A673 (cell line): ENCODE measurements at regions not wholly inside any gene's neighbourhood (a gene's known extent, or its start where the extent isn't known, plus 50 kb on each side); places are given as distances from the start of the nearest gene placed in this dataset.

Source experiments
- BruUV-seq: library from RNA; stranded (reverse); fragments of 400-500 nt; replicated peaks from 2 replicates; lab custom pipeline; 2021; lab: Mats Ljungman, UMichigan
- CTCF ChIA-PET: fragments of 300-600 bp; sonication (Branson Sonifier 250); formaldehyde crosslinking; loops from one replicate; lab custom pipeline; 2022; ENCODE audit warnings: antibody characterized with exemption; lab: Charles Lee
- POLR2A ChIA-PET: fragments of 300-600 bp; sonication (Branson Sonifier 250); formaldehyde crosslinking; loops from one replicate; lab custom pipeline; 2022; ENCODE audit warnings: antibody characterized with exemption; ENCODE audit not compliant: low non-redundant PET; lab: Charles Lee
- DNase-seq: peaks from one replicate; pipeline ENCODE4 v3.0.0-alpha.2; 2015; ENCODE audit warnings: low spot score
- H3K27ac ChIP-seq: fragments of 200-600 bp; sonication (generic); 2 replicates; pipeline ENCODE4 v1.5.1; 2016; ENCODE audit warnings: mixed run types, low read depth, mild to moderate bottlenecking, mixed read lengths, antibody characterized with exemption, low read length; ENCODE audit not compliant: poor library complexity, severe bottlenecking
- H3K27me3 ChIP-seq: fragments of 200-600 bp; sonication (generic); replicated peaks from 2 replicates; pipeline ENCODE4 v1.6.1; 2017; ENCODE audit warnings: mixed run types, low read depth, mild to moderate bottlenecking, mixed read lengths, antibody characterized with exemption, low read length; ENCODE audit not compliant: insufficient read depth, poor library complexity
- H3K36me3 ChIP-seq: fragments of 200-600 bp; sonication (generic); 2 replicates; pipeline ENCODE4 v1.6.1; 2016; ENCODE audit warnings: mixed run types, mild to moderate bottlenecking, mixed read lengths, antibody characterized with exemption, low read length; ENCODE audit not compliant: insufficient read depth, poor library complexity, severe bottlenecking
- H3K4me1 ChIP-seq: fragments of 200-600 bp; sonication (generic); 2 replicates; pipeline ENCODE4 v1.6.1; 2017; ENCODE audit warnings: mixed run types, mild to moderate bottlenecking, mixed read lengths, antibody characterized with exemption, low read length; ENCODE audit not compliant: insufficient read depth, poor library complexity, severe bottlenecking
- H3K4me3 ChIP-seq: fragments of 200-600 bp; sonication (generic); 2 replicates; pipeline ENCODE4 v1.5.1; 2016; ENCODE audit warnings: low read depth, mixed run types, mild to moderate bottlenecking, mixed read lengths, low read length; ENCODE audit not compliant: poor library complexity, severe bottlenecking
- H3K9me3 ChIP-seq: fragments of 200-600 bp; sonication (generic); 2 replicates; pipeline ENCODE4 v1.6.1; 2016; ENCODE audit warnings: mixed run types, low read depth, mild to moderate bottlenecking, mixed read lengths, antibody characterized with exemption, low read length; ENCODE audit not compliant: poor library complexity, severe bottlenecking
- EZH2 ChIP-seq: fragments of 200-600 bp; sonication (generic); IDR thresholded peaks from 2 replicates; pipeline ENCODE4 v1.6.1; 2017; ENCODE audit warnings: borderline replicate concordance, low read depth, mild to moderate bottlenecking, mixed read lengths, antibody characterized with exemption, low read length; ENCODE audit not compliant: poor library complexity, severe bottlenecking
- intact Hi-C: fragments of 100-400 bp; cut with micrococcal nuclease; formaldehyde crosslinking; loops from one replicate; pipeline ENCODE4 v1.10.0; 2022; ENCODE audit not compliant: unreplicated experiment
- TF ChIP-seq, protein P1 (sequence below): fragments of 300-800, 200-600 bp; sonication (generic); conservative IDR thresholded peaks from 2 replicates; pipeline ENCODE4 v1.5.1; 2017; ENCODE audit warnings: low read depth, mild to moderate bottlenecking, antibody characterized with exemption, low read length, moderate library complexity, mixed read lengths

DNA sequence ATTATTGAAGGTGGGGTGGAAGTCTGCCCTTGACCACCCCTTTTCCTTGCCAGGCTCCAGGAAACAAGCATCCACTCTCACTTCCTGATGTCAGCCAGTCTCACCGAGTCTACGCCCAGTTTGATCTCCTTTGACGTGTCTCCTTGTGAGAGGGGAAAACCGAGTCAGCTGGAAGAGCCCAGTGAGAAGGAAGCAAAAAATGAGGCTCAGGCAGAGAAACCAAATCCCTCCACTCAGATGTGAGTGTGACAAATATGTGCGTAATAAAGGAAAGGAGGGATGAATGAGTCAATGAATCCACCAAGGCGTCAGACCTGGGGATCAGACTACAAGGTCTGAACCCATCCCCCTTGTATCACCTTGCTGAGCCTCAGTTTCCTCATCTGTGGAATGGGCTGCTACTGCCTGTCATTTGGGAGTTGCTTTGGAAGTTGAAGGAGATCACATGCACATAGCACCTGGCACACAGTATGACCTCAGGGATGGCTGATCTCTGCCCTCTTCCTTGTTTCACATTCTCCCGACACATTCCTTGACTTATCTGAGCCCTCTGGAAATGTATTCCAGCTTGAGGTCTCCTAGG is 61.3 kb upstream of the XPA start:
- intact Hi-C loops, result no loop called here
- ChIA-PET POLR2A (no interaction called here), CTCF (no interaction called here)
- no peak for TF ChIP-seq EZH2
- TF ChIP-seq, protein P1, sequence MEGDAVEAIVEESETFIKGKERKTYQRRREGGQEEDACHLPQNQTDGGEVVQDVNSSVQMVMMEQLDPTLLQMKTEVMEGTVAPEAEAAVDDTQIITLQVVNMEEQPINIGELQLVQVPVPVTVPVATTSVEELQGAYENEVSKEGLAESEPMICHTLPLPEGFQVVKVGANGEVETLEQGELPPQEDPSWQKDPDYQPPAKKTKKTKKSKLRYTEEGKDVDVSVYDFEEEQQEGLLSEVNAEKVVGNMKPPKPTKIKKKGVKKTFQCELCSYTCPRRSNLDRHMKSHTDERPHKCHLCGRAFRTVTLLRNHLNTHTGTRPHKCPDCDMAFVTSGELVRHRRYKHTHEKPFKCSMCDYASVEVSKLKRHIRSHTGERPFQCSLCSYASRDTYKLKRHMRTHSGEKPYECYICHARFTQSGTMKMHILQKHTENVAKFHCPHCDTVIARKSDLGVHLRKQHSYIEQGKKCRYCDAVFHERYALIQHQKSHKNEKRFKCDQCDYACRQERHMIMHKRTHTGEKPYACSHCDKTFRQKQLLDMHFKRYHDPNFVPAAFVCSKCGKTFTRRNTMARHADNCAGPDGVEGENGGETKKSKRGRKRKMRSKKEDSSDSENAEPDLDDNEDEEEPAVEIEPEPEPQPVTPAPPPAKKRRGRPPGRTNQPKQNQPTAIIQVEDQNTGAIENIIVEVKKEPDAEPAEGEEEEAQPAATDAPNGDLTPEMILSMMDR, result no peak
- Histone ChIP-seq H3K27ac (no peak overlapping the region), H3K9me3 (no peaks in the 10 kb centered on the region), H3K36me3 (no peaks in the 10 kb centered on the region), H3K27me3 (peaks cover 39% of the 10 kb centered on the region), H3K4me3 (no peak overlapping the region), H3K4me1 (no peaks in the 10 kb centered on the region)
- BruUV-seq, result no TSS peak
- DNase-seq, result no peak

DNA sequence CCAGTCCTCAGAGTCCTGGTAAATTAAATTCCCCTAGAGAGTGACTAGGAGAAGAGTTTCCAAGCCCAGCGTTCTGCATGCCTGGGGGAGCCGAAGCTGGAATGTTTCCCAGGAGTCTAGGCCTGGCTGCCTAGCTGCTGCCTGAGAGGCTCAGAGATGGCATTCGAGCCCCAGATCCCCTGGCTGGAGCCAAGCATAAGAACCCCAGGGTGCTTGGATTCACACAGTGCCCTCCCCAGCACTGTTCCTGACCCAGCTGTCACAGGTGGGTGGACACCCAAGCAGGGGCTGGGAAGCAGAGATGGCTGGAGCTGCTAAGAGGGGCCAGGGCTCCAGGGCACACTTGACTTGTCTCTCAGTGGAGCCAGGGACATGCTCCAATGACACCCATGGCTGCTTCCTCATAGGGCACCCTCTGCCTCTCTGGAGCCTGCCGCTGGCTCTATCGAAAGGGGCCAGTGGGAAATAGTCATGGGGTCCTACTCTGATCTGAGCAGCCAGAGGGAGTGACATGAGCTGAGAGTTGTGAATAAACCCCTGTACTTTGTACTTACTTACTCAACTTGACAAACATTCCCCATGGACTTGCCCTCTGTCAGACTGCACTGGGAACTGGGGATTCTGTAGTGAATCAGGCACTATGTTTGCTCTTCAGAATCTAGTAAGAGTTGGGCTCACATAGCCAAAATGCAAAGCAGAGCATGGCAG is 62.6 kb upstream of the XPA start:
- no peak overlapping the region for H3K27ac ChIP-seq
- peaks cover 37% of the 10 kb centered on the region for H3K27me3 ChIP-seq

GRCh38 chr9:97761056-97761598 is 64.0 kb upstream of the XPA start:
- Histone ChIP-seq H3K9me3 (no peaks in the 10 kb centered on the region), H3K36me3 (no peaks in the 10 kb centered on the region), H3K27ac (no peak overlapping the region), H3K4me3 (no peak overlapping the region), H3K4me1 (no peaks in the 10 kb centered on the region), H3K27me3 (peaks cover 36% of the 10 kb centered on the region)
- CTCF ChIA-PET, result no interaction called here
- POLR2A ChIA-PET, result no interaction called here
- DNase-seq, result no peak
- BruUV-seq, result no TSS peak
- TF ChIP-seq EZH2, result no peak
- TF ChIP-seq, protein P1, result no peak
- intact Hi-C loops, result no loop called here

More for the DNA sequence above, 62.6 kb upstream of the XPA start:
- Histone ChIP-seq H3K36me3 (no peaks in the 10 kb centered on the region), H3K9me3 (no peaks in the 10 kb centered on the region), H3K4me1 (no peaks in the 10 kb centered on the region), H3K4me3 (no peak overlapping the region)
- TF ChIP-seq, protein P1, result no peak
- TF ChIP-seq EZH2, result no peak
- BruUV-seq, result no TSS peak
- intact Hi-C loops, result no loop called here
- no peak for DNase-seq
- ChIA-PET CTCF (no interaction called here), POLR2A (no interaction called here)
